A673 (cell line): ENCODE measurements at regions not wholly inside any gene's neighbourhood (a gene's known extent, or its start where the extent isn't known, plus 50 kb on each side); places are given as distances from the start of the nearest gene placed in this dataset.
"Not testable (repeated sequence)": the region's sequence is repeated elsewhere in the genome, so short reads cannot be mapped to it uniquely, and the experiment has no call there.

ENCODE experiments used
- EZH2 ChIP-seq: fragments of 200-600 bp; sonication (generic); IDR thresholded peaks from 2 replicates; pipeline ENCODE4 v1.6.1; 2017; ENCODE audit warnings: borderline replicate concordance, low read depth, mild to moderate bottlenecking, mixed read lengths, antibody characterized with exemption, low read length; ENCODE audit not compliant: poor library complexity, severe bottlenecking
- TF ChIP-seq, protein P1 (sequence below): fragments of 300-800, 200-600 bp; sonication (generic); conservative IDR thresholded peaks from 2 replicates; pipeline ENCODE4 v1.5.1; 2017; ENCODE audit warnings: low read depth, mild to moderate bottlenecking, antibody characterized with exemption, low read length, moderate library complexity, mixed read lengths

DNA sequence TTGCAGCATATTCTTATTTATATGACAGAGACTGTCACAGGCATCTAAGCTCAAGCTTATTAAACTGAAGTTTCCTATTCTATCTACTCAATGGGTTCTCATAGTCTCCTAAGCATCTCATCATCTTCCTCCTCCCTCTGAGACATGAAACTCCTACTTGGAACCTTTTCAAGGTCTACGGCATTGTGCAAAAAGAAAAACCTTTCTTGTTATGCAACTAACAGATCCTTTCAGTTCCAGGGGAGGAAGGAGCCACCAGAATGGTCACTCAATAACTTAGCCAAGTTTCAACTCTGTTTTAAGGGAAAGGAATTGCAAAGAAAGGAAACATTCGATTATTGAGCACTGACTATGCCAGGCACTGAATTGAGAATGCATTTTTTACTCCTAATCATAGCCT, 98.1 kb upstream of the RRN3 start:
- TF ChIP-seq, protein P1, sequence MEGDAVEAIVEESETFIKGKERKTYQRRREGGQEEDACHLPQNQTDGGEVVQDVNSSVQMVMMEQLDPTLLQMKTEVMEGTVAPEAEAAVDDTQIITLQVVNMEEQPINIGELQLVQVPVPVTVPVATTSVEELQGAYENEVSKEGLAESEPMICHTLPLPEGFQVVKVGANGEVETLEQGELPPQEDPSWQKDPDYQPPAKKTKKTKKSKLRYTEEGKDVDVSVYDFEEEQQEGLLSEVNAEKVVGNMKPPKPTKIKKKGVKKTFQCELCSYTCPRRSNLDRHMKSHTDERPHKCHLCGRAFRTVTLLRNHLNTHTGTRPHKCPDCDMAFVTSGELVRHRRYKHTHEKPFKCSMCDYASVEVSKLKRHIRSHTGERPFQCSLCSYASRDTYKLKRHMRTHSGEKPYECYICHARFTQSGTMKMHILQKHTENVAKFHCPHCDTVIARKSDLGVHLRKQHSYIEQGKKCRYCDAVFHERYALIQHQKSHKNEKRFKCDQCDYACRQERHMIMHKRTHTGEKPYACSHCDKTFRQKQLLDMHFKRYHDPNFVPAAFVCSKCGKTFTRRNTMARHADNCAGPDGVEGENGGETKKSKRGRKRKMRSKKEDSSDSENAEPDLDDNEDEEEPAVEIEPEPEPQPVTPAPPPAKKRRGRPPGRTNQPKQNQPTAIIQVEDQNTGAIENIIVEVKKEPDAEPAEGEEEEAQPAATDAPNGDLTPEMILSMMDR: not testable (repeated sequence)
- not testable (repeated sequence) for TF ChIP-seq EZH2
